ENCODE measurements at regions not wholly inside any gene's neighbourhood (a gene's known extent, or its start where the extent isn't known, plus 50 kb on each side); places are given as distances from the start of the nearest gene placed in this dataset.

DNA sequence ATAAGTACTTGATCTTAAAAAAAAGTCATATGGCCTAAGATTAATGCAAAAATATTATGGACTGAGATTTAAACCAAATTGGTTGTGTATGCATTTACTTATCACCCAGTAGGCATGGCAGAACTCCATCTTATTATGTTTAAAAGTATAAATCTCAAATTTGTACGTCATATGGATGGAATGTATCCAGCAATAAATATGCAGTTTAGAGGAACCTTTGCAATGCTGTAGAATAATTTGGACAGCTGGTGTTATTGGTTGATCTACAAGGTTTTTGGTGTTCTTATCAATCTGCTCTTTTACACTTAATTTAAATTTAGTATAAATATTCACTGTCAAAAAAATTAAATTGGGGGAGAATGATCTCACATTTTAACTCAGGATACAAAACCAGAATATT lies 640.2 kb downstream of the SATB2 start:
- in situ Hi-C loops (cut with HindIII; ENCODE audit: low sequenced_read_pairs), result no loop called here

DNA sequence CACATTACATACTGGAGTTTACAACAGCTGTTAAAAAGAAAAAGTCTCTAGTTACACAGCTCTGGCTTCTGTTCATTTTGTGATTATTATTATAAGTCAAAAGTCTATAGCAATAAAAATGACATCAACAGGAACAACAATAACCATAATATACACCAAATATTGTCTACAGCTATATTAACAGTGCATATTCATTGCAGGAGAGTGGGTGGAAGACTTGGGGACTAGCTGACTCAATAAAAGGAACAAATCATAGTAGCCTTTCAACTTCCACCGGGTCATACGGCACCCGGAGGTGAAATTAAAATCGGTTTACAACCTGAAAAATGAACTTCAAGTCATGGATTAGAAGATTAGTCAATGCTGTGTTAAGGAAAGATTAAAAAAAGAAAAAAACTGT lies 642.1 kb downstream of the SATB2 start:
- in situ Hi-C loops (cut with HindIII; ENCODE audit: low sequenced_read_pairs), result no loop called here

DNA sequence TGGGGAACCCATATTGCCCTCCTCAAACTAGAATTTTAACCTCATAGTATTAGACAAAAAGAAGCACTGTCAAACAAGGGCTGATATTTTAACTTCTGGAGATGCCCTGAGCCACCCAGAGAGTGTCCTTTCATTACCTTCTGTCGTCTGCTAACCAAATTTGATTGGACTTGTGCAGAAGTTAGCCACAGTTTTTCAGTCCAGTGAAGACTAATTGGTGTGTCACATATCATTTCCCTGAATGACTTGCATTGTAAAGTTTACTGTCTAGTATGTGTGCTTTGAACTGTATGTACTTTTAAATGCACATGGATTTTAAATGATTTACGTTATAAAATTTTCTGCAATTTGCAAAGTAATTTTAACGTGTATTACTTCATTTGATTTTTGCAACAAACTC lies 646.5 kb downstream of the SATB2 start:
- in situ Hi-C loops (cut with HindIII; ENCODE audit: low sequenced_read_pairs), result no loop called here

DNA sequence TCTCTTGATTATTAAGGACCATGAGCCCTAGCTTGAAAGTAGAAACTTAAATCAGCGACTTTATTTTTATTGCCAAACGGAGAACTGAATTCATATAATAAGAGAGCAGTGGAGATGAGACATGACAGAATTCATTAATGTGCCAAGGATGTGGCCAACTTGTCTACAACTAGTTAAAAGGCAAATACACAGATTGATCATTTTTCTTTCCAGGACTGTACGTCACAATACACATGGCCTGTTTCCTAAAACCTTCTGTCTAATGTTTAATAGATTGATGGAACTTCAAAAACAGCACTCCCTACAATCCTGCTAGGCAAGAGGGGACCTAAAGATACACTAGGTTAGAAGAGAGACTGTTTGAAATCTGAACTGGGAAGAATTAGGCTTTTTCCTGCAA lies 647.8 kb downstream of the SATB2 start:
- in situ Hi-C loops (cut with HindIII; ENCODE audit: low sequenced_read_pairs), result no loop called here

DNA sequence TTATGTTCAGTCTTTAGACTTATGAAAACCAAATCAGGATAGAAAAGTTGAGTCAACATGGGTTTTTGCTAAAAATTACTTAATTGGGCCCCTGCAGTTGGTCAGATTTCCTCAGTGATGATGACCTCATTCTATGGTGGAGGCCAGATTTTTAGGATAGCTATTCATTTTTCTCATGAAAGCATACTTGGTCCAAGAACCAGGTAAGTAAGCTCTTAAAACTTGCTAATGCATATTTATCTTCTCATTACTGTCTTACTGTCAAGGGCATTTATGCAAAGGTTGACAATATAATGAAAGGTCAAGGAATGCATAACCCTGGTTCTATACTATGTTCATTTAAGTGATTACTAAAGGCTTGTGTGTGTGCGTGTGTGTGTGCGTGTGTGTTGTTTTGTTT lies 650.6 kb downstream of the SATB2 start:
- in situ Hi-C loops (cut with HindIII; ENCODE audit: low sequenced_read_pairs), result no loop called here

DNA sequence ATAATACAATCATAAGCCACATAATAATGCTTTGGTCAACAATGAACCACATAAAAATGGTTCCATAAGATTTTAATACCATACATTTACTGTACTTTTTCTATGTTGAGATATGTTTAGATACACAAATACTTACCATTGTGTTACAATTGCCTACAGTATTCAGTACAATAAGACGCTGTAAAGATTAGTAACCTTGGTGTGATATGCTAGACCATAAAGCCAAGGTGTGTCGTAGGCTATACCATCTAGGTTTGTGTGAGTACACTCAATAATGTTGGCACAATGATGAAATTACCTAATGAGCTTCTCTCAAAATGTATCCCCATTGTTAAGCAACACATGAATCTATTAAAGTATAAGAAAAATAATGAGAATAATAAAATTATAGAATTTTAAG lies 662.3 kb downstream of the SATB2 start:
- in situ Hi-C loops (cut with HindIII; ENCODE audit: low sequenced_read_pairs), result no loop called here

DNA sequence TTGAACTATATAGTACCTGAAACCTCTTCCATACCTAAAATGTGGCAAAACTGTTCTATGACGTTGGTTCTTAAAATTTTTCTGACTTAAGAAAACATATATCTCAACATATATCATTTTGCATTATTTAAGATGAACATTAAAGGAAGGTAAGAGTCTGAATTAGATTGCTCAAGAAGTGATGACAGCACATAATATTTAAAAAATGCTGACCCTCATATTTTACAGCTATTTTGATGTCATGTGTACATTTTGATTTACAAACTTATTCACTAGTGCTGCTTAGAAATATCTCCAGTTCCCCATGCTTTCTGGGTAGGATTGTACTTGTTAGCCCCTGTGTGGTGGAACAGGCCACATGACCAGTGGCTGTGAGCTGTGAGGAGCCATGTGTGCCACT lies 666.1 kb downstream of the SATB2 start:
- in situ Hi-C loops (cut with HindIII; ENCODE audit: low sequenced_read_pairs), result no loop called here

DNA sequence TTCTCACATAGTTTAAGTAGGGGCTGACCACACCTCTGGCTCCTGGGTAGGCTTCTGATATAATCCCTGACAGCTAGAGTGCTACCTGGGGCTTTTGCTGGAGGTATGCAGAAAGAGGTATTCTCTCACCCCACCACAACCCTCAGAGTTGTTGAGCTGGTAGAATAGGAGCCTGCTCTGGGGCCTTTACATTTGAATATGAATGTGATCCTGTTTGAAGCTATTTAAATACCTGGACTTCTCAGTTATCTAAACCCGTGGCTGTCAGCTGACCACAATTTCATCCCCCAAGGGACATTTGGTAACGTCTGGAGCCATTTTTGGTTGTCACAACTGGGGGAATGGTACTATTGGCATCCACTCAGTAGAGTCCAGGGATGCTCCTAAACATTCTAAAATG lies 669.1 kb downstream of the SATB2 start:
- in situ Hi-C loops (cut with HindIII; ENCODE audit: low sequenced_read_pairs), result no loop called here

DNA sequence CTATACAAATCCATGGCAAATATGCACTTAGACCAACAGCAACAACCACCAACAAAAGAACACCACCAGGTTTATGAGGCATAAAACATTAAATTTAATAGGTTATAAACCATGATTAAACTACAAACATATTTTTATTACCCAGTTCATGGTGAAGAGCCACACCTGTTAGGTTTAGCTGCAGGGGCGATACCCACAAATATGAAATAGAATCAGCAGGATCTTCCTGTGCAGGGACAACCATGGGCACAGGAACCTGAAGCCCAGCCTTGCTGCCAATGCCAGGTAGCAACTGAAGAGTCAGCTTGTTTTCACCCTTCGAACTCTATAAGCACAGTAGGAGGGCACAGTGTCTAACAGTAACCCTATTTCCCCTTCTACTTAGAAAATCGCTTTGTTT lies 675.0 kb downstream of the SATB2 start:
- in situ Hi-C loops (cut with HindIII; ENCODE audit: low sequenced_read_pairs), result no loop called here

DNA sequence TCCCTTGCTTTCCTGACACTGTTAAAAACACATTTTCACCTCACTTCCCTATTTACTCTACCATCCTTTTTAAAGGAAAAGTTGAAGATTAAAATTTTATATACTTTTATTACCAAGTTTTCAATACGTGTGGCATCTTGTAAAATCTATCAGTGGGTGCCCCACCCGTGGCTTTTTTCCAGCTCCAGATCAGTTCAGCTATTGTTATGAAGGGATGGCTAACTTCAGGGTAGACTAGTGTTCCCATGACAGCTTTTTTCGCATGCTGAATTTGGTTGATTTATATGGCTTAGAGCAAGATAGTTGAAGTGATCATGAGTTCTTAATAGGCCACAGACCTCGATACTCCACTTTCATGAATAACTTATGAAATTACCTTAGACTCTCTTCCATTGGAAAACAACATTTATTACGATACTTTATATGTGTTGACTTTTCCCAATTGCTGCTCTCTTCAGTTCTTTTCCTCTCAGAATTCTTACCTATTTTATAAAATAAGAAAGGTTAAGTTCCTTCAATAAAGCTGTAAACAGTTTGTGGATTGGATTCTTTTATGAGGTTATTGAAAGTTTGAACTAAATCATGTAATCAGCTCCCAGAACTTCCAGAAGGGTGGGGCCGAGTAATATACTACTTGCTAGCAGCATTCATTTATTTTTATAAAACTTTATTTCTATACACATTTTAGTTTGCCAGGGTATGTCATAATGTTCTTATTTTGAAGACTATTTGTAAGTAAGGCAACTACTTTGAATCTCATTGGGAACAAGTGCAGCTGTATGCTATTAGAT lies 680.9 kb downstream of the SATB2 start:
- in situ Hi-C loops (cut with HindIII; ENCODE audit: low sequenced_read_pairs), result no loop called here

DNA sequence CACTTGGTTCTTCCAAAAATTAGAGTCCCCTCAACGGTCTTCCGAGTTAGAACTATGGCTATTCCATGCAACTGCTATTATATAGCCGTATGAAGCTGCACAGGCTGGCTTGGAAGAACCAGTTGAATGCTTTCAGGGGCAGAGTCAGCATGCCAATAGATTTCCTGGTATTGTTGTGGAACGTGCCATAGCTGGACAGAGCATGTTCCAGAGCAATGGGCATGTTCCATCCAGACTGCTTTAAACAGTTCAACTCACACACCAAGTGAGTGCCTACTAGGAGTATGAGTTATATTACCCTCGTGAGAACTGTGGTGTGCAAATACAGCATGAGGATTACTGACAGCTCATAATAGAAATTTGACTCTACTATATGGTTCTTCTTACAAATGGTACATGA lies 682.0 kb downstream of the SATB2 start:
- in situ Hi-C loops (cut with HindIII; ENCODE audit: low sequenced_read_pairs), result no loop called here

DNA sequence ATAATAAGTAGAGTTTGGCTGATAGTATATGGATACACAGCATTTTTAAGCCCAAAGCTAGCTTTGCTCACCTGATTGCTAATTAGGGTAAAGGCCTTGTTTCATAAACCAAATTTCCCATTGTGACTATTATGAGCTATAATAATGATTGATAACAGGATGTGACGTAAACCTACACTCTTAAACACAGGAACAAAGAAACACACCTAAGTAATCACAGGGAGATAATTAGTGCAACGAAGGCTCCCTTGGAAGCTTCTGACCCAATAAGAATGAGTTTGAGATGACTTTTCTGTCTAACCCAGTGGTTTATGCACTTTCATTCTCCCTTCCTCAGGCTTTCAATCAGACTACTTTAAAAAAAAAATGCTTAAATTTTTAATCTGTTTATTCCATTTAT lies 683.2 kb downstream of the SATB2 start:
- in situ Hi-C loops (cut with HindIII; ENCODE audit: low sequenced_read_pairs), result no loop called here

DNA sequence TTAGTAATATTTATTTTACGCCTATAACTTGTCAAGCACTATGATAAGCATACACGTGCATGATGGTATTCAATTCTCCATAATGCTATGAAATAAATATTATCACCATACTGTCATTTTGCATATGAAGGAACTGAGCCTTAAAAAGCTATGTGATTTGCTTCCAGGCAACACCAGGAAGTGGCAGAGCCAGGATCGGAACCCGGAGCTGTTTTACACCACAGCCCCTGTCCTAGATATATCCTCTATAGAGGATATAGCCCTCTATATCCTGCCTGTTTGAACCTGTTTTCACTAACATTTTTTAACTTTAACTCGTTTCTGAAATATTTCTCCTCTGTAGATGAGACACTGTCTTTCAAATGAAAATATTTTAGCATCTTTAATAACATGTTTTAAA lies 690.0 kb downstream of the SATB2 start:
- in situ Hi-C loops (cut with HindIII; ENCODE audit: low sequenced_read_pairs), result no loop called here

DNA sequence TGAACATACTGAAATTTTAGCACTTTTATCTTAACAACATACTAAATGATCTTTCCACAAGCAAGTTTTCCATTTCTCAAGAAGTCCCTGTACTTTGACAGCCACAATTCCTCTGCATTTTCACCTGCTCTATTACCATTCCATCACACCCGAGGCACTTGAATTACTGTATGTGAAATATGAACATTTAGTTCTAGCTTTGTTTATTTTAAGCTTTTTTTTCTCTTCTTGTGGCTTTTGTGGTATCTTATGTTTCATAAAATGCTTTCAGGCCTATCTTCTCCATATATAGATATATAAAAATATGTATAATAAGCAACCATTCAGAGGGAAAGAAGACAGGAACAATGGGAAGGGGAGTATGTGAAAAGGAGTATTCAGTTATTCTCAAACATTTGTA lies 693.9 kb downstream of the SATB2 start:
- in situ Hi-C loops (cut with HindIII; ENCODE audit: low sequenced_read_pairs), result no loop called here

DNA sequence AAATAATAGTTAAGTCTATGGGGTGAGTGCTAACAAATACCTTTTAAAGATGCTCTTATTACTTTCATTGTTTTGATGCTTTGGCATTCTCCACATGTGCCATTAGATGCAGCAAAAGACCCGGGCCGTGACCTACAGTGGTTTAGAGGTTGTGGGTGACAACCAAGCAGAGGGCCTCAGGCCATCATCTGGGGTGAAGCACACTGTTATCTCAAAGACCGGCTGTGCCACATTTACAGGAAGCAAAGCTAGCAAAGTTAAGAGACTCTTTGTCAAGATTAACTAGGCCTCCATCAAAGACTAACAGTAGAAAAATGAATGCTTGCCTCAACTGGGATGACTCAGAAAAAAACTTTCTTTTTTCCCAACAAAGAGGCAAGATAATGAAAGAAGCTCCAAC lies 695.3 kb downstream of the SATB2 start:
- in situ Hi-C loops (cut with HindIII; ENCODE audit: low sequenced_read_pairs), result no loop called here

DNA sequence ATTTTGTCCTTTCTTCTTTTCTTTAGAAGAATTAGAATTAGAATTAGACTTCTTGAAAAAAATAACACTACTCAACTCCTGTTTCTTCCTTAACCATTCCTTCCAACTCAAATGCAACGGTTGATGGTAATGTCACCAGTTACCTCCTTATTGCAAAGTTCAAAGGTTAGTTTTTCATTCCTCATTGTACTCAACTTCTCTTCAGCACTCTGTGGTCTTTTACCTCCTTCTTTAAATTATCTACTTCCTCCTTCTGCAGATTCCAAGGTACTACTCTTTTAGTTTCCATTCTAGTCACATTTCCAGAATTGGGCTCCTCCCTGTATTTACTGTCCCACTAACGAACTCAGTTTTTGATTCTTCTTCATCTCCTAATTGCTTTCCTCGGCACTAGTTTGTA lies 700.7 kb downstream of the SATB2 start:
- in situ Hi-C loops (cut with HindIII; ENCODE audit: low sequenced_read_pairs), result no loop called here

DNA sequence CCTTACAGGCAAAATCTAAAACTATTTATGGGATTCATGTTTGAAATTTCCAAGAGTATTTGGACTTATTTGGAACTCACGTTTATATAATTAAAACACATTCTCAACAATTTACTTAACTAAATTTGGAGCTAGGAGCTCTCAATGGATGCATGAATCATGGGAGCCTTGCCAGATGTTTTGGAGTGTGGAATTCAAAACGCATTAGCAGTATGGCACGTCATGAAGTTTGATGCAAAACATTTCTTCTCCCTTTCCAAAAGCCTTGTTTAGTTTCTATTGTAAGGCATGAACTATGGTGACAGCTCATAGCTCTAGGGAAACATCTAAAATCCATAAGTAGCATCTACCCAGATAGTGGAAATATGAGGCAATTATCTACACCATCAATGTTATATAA lies 701.6 kb downstream of the SATB2 start:
- in situ Hi-C loops (cut with HindIII; ENCODE audit: low sequenced_read_pairs), result no loop called here

DNA sequence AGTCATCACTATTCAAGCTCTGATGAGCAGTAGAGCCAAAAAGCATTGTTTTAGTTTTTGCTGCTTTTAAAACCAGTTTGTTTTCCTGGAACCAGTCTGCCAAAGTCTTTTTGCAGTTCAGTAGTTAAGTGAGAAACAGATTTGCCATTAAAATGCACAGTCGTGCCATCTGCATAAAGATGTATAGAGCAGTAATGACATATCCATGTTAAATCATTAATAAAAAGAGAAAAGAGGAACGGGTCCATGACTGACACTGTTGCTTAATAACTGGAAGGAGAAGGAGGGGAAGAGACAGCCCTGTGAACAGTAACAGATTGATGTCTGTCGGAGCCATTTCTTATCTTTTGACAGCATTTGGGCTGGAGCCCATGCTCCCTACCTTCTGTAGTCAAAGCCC lies 704.6 kb downstream of the SATB2 start:
- in situ Hi-C loops (cut with HindIII; ENCODE audit: low sequenced_read_pairs), result no loop called here

DNA sequence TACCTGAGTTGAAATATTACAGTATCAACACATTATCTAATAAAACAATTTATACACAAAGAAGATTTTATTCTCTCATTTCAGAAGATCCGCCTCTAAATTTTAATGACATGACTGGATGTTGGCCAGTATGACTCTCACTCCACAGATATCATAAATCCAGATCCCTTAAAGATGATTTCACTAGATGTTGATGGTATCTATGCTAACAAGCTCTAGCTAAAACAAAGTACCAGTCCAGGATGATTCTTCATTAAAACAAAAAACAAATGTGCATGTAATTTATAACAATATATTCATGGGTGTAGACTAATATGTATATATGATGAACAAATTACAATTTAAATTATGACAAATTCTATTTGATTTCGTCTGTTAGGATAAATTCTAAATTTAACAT lies 708.4 kb downstream of the SATB2 start:
- in situ Hi-C loops (cut with HindIII; ENCODE audit: low sequenced_read_pairs), result no loop called here

DNA sequence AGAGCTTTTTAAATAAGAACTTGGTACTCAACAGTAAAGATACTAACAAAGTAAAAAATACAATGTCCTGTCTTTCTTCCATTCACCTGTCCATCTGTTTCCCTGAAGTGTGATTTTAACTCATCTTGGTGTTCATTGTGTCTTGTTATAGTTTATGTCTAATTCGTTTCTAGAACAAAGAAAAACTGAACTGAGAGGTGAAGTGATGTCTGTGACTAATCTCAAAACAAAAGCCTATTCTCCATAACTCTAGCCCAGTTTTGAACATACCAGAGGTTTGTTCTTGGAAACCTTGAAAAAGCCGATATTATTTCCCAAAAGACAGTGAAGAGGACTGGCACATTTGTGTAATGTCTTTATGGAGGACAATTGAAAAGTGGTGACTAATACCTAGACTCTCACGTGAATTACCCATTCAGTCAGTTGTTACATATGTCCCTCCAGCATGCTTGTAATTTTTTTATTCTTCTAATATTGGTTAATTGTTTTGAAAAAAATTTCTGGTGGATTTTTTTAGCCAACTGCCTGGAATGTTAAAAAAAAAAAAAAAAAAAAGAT lies 725.8 kb downstream of the SATB2 start:
- in situ Hi-C loops (cut with HindIII; ENCODE audit: low sequenced_read_pairs), result no loop called here

DNA sequence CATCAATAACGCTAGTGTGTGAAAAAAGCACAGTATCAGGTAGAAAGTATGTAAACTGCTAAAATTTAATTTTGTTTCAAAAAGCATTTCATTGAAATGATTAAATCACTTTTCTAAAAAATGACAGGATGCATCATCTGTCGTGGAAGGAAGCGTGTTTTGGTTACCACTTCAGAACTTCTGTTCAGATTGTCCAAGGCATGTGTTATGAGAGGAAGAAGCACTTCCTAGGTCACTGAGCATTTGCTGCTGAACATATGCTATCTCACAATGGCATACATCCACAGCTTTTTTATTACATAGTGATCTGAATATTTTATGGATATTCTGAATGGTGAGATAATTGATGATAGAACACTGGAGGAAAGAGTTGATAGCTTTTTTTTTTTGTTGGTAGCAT lies 737.5 kb downstream of the SATB2 start:
- in situ Hi-C loops (cut with HindIII; ENCODE audit: low sequenced_read_pairs), result no loop called here

DNA sequence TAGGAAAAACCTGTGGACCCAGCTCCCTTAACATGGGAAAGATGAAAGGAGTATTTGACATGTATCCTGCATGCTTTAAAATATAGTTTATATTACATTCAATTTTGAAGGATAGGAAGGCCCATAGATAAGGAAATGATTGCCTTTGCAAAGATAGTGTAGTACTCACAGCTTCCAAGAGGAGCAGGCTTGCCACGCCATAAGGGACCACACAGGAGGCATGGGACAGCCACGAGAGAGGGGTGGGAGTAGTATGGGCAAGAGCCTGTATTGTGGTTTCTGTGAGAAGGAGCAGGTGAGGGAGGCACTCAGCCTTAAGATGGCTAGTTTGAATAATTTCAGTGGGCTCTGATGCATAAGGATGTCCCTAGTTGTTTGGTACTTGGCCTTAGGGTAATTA lies 740.3 kb downstream of the SATB2 start:
- in situ Hi-C loops (cut with HindIII; ENCODE audit: low sequenced_read_pairs), result no loop called here

DNA sequence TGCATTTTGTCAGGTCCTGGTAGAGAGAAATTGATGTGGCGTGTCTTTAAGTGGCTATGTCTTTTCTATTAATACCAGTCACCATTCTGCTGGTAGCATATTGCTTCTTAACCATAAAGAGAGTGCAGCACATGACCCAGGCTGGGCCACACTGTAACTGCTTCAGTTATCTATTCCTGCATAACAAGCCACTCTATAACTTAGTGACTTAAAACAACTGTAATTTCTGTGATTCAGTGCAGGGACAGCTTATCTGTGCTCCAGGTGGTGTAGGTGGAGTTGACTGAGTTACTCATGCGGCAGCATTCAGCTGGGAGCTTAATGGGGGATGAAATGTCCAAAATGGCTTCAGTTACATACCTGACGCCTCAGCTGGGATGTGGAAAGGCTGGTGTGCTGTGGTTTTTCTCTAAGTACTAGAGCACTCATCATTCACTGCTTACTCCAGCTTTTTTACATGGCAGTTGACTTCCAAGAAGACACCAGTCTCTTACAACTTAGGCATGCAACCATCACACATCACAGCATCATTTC lies 742.4 kb downstream of the SATB2 start:
- in situ Hi-C loops (cut with HindIII; ENCODE audit: low sequenced_read_pairs), result no loop called here
